Inferior parietal cortex (tissue), 1 donor: ENCODE measurements at regions not wholly inside any gene's neighbourhood (a gene's known extent, or its start where the extent isn't known, plus 50 kb on each side); places are given as distances from the start of the nearest gene placed in this dataset.
"Not testable (repeated sequence)": the region's sequence is repeated elsewhere in the genome, so short reads cannot be mapped to it uniquely, and the experiment has no call there.

ENCODE experiments used
- DNase-seq: peaks from one replicate; pipeline ENCODE4 v3.0.0-alpha.2; 2016; ENCODE audit errors: extremely low spot score

DNA sequence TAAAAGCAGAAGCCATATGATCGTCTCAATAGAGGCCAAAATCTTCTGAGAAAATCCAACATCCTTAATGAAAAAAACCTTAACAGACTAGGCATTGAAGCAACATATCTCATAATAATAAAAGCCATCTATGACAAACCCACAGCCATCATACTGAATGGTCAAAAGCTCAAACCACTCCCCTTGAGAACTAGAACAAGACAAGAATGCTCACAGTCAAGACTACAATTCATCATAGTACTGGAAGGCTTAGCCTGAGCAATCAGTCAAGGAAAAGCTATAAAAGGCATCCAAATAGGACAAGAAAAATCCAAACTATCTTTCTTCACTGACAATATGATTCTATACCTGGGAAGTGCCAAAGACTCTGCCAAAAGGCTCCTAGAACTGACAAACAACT is 2668.2 kb upstream of the PCDH20 start:
- DNase-seq = no peak

DNA sequence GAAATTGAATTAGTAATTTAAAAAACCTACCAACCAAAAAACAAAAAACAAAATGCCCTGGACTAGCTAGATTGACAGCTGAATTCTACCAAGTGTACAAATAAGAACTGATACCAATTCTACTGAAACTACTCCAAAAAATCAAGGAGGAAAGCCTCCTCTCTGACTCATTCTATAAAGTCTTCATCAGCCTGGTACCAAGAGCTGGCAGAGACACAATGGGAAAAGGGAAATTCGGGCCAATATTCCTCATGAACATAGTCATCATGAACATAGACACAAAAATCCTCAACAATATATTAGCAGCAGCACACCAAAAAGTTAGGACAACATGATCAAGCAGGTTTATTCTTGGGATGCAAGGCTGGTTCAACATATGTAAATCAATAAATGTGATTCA is 2667.7 kb upstream of the PCDH20 start:
- no peak for DNase-seq

- DNase-seq = no peak
Measured at GRCh38 chr13:64078480-64078936, 2662.9 kb upstream of the PCDH20 start.

DNA sequence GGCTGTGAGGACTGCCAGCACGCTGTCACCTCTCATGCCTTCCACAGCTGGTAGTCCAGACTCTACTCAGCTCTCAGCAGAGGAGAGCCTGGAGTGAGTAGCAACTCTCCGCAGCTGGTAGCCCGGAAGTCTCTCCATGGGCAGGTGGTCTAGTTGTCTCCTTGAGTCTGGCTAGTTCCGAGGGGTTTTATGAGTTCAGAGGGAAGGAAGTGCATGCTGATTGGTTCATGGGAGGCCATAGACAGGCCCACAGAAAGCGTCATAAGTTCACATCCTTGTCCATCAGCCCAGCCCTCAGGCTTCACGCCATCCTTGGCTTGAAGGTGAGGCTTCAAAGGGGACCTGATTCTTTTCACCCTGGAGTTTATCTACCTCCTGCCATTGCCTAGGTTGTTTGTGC is 2662.4 kb upstream of the PCDH20 start:
- no peak for DNase-seq

GRCh38 chr13:64077132-64077835 is 2661.6 kb upstream of the PCDH20 start:
- not testable (repeated sequence) for DNase-seq

- DNase-seq = no peak
Measured at GRCh38 chr13:64075543-64076271, 2660.1 kb upstream of the PCDH20 start.

GRCh38 chr13:64074971-64075474 is 2659.4 kb upstream of the PCDH20 start:
- DNase-seq = no peak

GRCh38 chr13:64073203-64073602 is 2657.6 kb upstream of the PCDH20 start:
- DNase-seq = no peak

- no peak for DNase-seq
Measured at GRCh38 chr13:64071352-64071751, 2655.7 kb upstream of the PCDH20 start.

DNA sequence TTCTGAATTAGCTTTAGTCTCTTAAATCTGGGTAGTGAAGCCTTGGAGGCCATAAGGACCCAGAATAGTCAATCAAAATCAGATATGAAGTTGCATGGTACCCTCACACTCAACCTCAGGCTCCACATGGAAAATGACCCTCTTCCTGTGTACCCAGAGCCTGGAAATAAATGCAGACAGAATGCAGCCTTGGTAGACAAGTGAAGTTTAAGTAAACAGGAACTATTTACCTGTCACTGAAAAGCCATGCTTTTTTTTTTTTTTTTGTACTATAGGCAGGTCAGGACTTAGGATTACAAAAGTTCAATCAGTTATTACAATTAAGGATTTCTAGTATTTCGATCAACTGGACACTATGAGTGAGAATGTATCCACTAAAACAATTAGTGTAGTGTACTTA is 2654.2 kb upstream of the PCDH20 start:
- no peak for DNase-seq

GRCh38 chr13:64066711-64067110 is 2651.1 kb upstream of the PCDH20 start:
- no peak for DNase-seq

- no peak for DNase-seq
Measured at GRCh38 chr13:64061649-64062048, 2646.0 kb upstream of the PCDH20 start.

- no peak for DNase-seq
Measured at GRCh38 chr13:64057372-64058020, 2641.8 kb upstream of the PCDH20 start.

GRCh38 chr13:64054321-64054720 is 2638.7 kb upstream of the PCDH20 start:
- DNase-seq = no peak

DNA sequence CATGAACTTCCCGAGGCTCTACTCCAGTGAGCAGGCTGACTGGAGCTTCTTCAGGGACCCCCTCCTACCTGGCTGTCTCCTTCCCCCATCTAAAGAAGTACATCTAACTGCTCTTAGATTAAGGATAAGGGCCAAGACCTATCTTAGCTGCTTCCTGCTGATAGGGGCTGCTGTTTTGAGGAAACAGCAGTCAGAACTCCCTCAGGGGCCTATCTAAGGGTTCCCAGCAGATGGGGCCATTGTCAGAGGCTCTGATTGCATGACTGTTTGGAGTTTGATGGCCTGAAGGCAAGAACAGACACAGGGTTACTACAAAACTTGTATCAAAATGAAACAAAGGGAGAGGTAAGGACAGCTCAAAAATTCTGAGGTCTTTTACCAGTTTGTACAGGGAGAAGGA is 2636.9 kb upstream of the PCDH20 start:
- DNase-seq = no peak

GRCh38 chr13:64051278-64051677 is 2635.6 kb upstream of the PCDH20 start:
- DNase-seq = no peak

DNA sequence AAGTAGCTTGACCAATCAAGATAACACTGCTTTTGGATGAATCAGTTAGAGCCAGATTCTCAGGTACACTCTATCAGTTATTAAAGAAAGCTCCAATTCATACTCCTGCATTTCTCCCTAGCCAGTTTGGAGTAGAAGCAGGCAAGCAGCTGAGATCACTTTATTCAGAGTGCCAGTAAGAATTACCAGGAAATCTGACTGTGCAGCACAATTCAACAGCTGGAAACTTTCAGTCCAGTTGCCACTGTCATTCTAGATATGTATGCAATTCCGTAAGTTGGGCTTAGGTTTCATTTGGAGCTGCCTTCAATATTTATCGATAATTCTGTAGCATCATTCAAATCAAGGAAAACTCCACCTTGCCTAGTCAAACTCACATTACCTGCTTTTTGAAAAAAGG is 2625.6 kb upstream of the PCDH20 start:
- DNase-seq = no peak

DNA sequence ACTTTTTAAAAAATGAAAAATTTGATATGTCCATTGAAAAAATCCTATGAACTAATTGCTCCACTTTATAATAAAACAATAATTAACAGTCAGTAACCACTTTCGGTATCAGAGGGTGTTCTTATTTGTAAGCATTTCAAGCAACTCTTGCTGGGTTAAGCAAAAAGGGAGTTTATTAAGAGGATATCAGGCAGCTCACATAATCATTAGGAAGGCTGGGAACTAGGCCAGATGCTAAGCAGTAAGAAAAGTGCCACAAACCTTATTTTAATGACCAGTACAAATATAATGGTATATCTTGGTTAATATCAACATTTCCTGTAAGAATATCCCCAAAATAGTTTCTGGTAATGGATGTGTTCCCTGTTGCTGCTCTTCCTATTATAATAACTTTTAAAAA is 2618.3 kb upstream of the PCDH20 start:
- DNase-seq = no peak

DNA sequence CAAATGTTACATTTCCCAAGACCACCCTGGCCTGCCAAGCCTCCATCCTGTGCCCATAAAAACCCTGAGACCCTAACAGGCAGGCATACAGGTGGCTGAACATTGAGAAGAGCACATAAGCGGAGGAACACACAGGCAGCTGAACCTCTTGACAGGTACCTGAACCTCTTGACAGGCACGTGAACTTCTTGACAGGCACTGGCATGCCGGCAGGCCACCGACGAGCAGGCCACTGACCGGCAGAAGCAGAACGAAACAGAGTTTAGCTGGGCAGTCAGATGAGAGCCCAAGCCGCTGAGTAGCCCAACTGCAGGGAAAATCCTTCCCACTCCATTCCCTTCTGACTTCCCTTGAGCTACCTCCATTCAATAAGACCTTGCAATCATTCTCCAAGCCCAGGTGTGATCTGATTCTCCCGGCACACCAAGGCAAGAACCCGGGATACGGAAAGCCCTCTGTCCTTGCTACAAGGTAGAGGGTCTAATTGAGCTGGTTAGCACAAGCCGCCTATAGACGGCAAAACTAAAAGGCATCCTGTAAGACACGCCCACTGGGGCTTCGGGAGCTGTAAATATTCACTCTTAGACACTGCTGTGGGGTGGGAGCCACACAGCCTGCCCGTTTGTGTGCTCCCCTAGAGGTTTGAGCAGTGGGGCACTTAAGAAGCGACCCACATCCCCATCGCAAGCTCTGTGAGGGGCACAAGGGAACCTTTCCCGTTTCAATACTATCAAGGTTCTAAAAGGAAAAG is 2613.9 kb upstream of the PCDH20 start:
- DNase-seq = no peak

GRCh38 chr13:64028551-64028950 is 2612.9 kb upstream of the PCDH20 start:
- DNase-seq = no peak

GRCh38 chr13:64020126-64020525 is 2604.5 kb upstream of the PCDH20 start:
- DNase-seq = no peak

DNA sequence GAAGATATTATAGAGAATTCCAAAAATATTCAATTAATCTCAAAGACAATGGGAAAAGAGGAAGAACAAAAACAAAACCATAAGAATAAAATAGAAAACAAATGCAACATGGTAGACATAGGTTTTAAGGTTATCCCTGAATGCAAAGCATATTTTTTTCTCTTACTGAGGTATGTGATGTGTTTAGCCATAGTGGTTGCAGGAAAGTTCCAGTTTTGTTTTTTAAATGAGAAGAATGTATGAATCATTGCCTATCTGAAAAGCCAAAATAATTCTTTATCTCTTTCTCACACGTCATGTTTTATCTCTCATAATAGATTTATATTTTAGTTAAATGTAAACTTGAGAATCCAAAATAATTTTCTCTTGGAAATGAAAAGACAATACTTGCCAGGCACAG is 2591.7 kb upstream of the PCDH20 start:
- DNase-seq = no peak
